Glutamatergic neuron (in vitro differentiated cells): ENCODE measurements at regions not wholly inside any gene's neighbourhood (a gene's known extent, or its start where the extent isn't known, plus 50 kb on each side); places are given as distances from the start of the nearest gene placed in this dataset.

Experiments used
- DNase-seq: peaks from one replicate; pipeline ENCODE4 v3.0.0; 2022
- H3K27ac Mint-ChIP-seq: one replicate; pipeline ENCODE4 v1.8.0; 2020; ENCODE audit warnings: mild to moderate bottlenecking, mixed read lengths, inconsistent platforms; ENCODE audit not compliant: unreplicated experiment
- H3K27me3 Mint-ChIP-seq: one replicate; pipeline ENCODE4 v1.8.0; 2020; ENCODE audit warnings: mild to moderate bottlenecking, moderate library complexity, mixed read lengths, inconsistent platforms; ENCODE audit not compliant: unreplicated experiment
- H3K36me3 Mint-ChIP-seq: one replicate; pipeline ENCODE4 v1.8.0; 2020; ENCODE audit warnings: mild to moderate bottlenecking, mixed read lengths, inconsistent platforms; ENCODE audit not compliant: unreplicated experiment
- H3K4me1 Mint-ChIP-seq: one replicate; pipeline ENCODE4 v1.8.0; 2020; ENCODE audit warnings: mild to moderate bottlenecking, low read depth, mixed read lengths, inconsistent platforms; ENCODE audit not compliant: unreplicated experiment
- H3K4me3 Mint-ChIP-seq: one replicate; pipeline ENCODE4 v1.8.0; 2020; ENCODE audit warnings: mild to moderate bottlenecking, mixed read lengths, inconsistent platforms; ENCODE audit not compliant: unreplicated experiment
- H3K9me3 Mint-ChIP-seq: one replicate; pipeline ENCODE4 v1.8.0; 2020; ENCODE audit warnings: mild to moderate bottlenecking, moderate library complexity, mixed read lengths, inconsistent platforms; ENCODE audit not compliant: unreplicated experiment
- TF ChIP-seq, protein P1 (sequence below): fragments of 200-600 bp; sonication (generic); IDR thresholded peaks from one replicate; pipeline ENCODE4 v1.5.0; 2021; ENCODE audit not compliant: partially characterized antibody, unreplicated experiment

DNA sequence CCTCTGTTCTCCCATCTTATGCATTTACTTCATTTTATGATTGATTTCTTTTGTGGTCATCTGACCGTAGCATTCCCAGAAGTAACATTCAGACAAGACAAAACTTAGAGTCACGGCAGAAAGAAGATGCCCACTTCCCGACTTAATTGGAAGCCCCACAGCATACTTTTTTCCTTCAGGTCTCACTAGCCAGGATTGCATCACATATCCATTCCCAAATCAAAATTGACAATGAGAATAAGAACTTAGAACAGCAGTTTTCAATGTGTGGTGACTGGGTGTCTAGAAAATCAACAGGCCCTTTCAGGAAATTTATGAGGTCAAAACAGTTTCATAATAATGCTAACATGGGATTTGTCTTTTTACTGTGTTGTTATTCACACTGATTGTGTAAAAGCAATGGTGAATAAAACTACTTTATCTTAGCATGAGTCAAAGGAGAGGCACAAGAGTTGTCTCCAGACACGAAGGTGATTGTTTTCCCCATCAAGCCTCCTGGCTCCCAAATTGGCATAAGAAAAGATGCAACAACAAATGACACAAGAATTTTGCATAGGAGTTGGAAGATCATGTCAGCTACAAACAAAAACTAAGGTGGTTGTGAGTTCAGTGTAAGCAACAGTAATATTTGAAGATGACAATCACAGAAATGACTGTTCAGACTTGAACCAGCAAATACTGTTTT, 493.9 kb downstream of the HTR7 start:
- Mint-ChIP-seq H3K27ac (no peak overlapping the region), H3K4me3 (no peak overlapping the region), H3K9me3 (peaks cover 2% of the 10 kb centered on the region), H3K4me1 (no peaks in the 10 kb centered on the region), H3K36me3 (no peaks in the 10 kb centered on the region), H3K27me3 (no peaks in the 10 kb centered on the region)
- TF ChIP-seq, protein P1, sequence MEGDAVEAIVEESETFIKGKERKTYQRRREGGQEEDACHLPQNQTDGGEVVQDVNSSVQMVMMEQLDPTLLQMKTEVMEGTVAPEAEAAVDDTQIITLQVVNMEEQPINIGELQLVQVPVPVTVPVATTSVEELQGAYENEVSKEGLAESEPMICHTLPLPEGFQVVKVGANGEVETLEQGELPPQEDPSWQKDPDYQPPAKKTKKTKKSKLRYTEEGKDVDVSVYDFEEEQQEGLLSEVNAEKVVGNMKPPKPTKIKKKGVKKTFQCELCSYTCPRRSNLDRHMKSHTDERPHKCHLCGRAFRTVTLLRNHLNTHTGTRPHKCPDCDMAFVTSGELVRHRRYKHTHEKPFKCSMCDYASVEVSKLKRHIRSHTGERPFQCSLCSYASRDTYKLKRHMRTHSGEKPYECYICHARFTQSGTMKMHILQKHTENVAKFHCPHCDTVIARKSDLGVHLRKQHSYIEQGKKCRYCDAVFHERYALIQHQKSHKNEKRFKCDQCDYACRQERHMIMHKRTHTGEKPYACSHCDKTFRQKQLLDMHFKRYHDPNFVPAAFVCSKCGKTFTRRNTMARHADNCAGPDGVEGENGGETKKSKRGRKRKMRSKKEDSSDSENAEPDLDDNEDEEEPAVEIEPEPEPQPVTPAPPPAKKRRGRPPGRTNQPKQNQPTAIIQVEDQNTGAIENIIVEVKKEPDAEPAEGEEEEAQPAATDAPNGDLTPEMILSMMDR, result no peak
- DNase-seq, result no peak

DNA sequence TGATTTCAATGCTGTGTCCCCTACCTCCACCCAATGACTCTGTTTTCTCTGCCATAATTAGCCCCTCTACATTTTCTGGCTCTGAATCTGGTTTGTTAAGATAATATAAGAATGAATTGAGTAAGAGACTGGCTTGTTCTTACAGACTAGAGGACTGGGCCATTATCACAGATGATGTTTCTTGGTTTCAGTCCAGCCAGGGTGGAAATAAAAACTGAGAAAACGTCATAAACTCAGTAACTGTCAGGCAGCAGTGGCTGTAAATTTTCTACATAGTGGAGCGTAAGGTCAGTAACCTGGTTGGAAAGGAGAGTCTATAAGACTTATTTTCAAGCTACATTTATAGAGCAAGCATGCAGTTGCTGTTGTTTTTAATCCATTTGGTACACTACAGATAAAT, 485.4 kb downstream of the HTR7 start:
- Mint-ChIP-seq H3K9me3 (no peaks in the 10 kb centered on the region), H3K4me3 (no peak overlapping the region), H3K27ac (no peak overlapping the region), H3K27me3 (no peaks in the 10 kb centered on the region), H3K36me3 (no peaks in the 10 kb centered on the region), H3K4me1 (peaks cover 2% of the 10 kb centered on the region)
- TF ChIP-seq, protein P1, result no peak
- no peak for DNase-seq

DNA sequence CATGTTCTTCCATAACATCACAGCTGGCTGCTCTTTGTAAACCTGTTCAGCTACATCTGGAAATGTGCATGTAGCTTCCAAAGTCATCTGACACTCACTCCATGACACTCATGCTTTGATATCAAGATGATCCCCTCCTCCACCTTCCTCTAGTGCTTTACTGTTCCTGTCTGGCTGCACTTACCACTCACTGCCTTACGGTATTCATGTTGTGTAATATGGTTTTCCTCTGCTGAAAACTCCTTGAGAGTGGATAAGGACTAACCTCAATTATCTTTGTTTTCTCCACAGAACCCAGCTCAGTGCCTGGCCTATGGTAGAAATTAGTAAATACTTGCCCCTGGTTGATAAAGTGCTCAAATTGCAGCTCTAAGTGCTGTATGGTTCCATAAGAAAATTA, 483.9 kb downstream of the HTR7 start:
- H3K4me3 Mint-ChIP-seq, result no peak overlapping the region
- peaks cover 2% of the 10 kb centered on the region for H3K4me1 Mint-ChIP-seq
- no peaks in the 10 kb centered on the region for H3K36me3 Mint-ChIP-seq
- H3K9me3 Mint-ChIP-seq, result no peaks in the 10 kb centered on the region
- no peak overlapping the region for H3K27ac Mint-ChIP-seq
- DNase-seq, result no peak
- no peaks in the 10 kb centered on the region for H3K27me3 Mint-ChIP-seq
- TF ChIP-seq, protein P1, result no peak

DNA sequence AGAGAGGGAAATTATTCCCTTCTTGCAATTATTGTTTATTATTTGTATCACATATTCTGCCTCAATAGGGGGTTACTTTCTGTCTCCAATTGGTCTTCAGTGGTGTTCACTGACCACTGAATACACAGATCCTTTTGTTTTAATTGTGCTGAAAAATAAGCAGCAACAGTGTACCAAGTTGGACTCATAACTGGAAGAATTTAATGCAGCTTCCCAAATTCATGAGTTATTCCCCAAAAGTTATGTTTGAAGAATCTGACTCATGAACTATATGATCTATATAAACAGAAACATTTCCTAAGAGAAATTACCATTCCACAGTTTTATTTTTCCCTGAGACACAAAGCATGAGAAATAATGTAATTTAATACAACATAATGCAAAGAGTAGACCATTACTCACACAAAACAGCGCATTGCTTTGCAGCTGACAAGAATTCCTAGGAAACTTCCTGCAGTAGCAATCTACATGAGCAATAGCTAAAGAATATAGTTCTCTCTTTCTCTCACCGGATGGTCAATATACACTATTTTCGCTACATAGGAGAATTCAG, 479.2 kb downstream of the HTR7 start:
- H3K9me3 Mint-ChIP-seq, result no peaks in the 10 kb centered on the region
- H3K4me1 Mint-ChIP-seq, result peaks cover 2% of the 10 kb centered on the region

DNA sequence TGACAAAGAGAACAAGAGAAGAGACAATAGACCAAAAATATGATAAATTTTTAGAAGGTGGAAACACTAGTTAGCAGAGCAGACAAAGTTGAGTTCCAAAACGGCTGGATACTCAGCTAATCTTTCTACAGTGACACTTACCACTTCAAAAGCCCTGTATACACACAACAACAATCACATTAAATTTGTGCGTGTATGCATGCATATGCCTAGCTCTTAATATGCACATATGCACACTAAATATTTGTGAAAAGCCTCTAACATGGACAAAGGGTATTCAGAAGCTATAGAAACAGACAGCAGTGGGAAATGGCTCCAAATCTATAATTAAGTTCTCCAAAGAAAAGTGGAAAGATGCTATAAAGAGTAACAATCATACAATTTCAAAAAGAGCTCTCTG, 476.4 kb downstream of the HTR7 start:
- Mint-ChIP-seq H3K9me3 (no peaks in the 10 kb centered on the region), H3K27ac (no peak overlapping the region), H3K36me3 (no peaks in the 10 kb centered on the region), H3K27me3 (no peaks in the 10 kb centered on the region), H3K4me1 (peaks cover 7% of the 10 kb centered on the region), H3K4me3 (no peak overlapping the region)
- no peak for DNase-seq
- TF ChIP-seq, protein P1, result no peak

More for the DNA sequence above, 479.2 kb downstream of the HTR7 start:
- TF ChIP-seq, protein P1, result no peak
- H3K27me3 Mint-ChIP-seq, result no peaks in the 10 kb centered on the region
- H3K4me3 Mint-ChIP-seq, result no peak overlapping the region
- no peaks in the 10 kb centered on the region for H3K36me3 Mint-ChIP-seq
- H3K27ac Mint-ChIP-seq, result no peak overlapping the region
- DNase-seq, result no peak
